GM21423 (cell line): ENCODE measurements at regions not wholly inside any gene's neighbourhood (a gene's known extent, or its start where the extent isn't known, plus 50 kb on each side); places are given as distances from the start of the nearest gene placed in this dataset.

Source experiments
- ATAC-seq: cut with Tn5 transposase; IDR thresholded peaks from one replicate; pipeline ENCODE4 v1.9.1; 2021; ENCODE audit warnings: mild to moderate bottlenecking, moderate library complexity; ENCODE audit not compliant: unreplicated experiment

GRCh38 chr4:137597752-137598430 is 65.6 kb upstream of the PCDH18 start:
- ATAC-seq = no peak

- ATAC-seq = no peak
These were observed 55.5 kb upstream of the PCDH18 start for GRCh38 chr4:137587796-137588195.

GRCh38 chr4:137583671-137584070 is 51.4 kb upstream of the PCDH18 start:
- no peak for ATAC-seq
